Gastrocnemius medialis (tissue), 4 donors: ENCODE measurements at regions not wholly inside any gene's neighbourhood (a gene's known extent, or its start where the extent isn't known, plus 50 kb on each side); places are given as distances from the start of the nearest gene placed in this dataset.

ENCODE experiments used
- CTCF ChIP-seq, 5 experiments: fragments of 450-650 bp in 3 of 5; fragments of 200-600 bp in 2 of 5; sonication (generic) in 2 of 5; IDR thresholded peaks in 4 of 5; conservative IDR thresholded peaks in 1 of 5; 1 replicate in 4 of 5; 2 replicates in 1 of 5; pipeline ENCODE4 v1.5.1; 2016 to 2019; ENCODE audit warnings: antibody characterized with exemption in 5 of 5, mild to moderate bottlenecking in 3 of 5, moderate library complexity in 3 of 5
- POLR2A ChIP-seq, 2 donors: fragments of 450-650 bp; IDR thresholded peaks; one replicate each; pipeline ENCODE4 v1.6.1; 2017; ENCODE audit warnings: antibody characterized with exemption in 2 of 2, mild to moderate bottlenecking in 2 of 2, moderate library complexity in 2 of 2

- no peak for TF ChIP-seq CTCF (IDR thresholded peaks at IDR 0.05 in 4 of 5, conservative IDR thresholded peaks at IDR 0.05 in 1 of 5)
- TF ChIP-seq POLR2A (IDR thresholded peaks at IDR 0.05), result no peak
Measured at GRCh38 chr17:72359811-72360210, 239.0 kb downstream of the SOX9 start.
